ENCODE measurements at regions not wholly inside any gene's neighbourhood (a gene's known extent, or its start where the extent isn't known, plus 50 kb on each side); places are given as distances from the start of the nearest gene placed in this dataset.

DNA sequence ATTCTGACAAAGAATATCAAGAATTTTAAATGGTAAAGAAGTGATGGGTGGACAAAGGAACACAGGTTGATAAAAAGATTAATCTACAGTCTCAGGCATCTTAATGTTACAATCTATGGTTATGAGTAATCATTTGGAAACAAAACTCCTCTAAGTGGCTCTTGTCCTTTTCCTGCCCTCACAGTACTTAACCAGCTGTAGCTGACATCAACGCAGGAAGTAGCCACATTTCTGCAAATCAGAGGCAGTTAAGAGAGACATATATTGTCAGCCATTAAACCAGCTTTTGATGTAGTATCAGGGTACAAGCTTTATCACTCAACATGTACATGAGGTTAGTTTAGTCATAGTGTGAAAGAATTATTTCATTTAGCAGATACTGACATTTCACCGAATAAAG lies 244.6 kb downstream of the NR4A2 start:
- peak; percentile 22 for DNase-seq (ENCODE audit: low read depth)

DNA sequence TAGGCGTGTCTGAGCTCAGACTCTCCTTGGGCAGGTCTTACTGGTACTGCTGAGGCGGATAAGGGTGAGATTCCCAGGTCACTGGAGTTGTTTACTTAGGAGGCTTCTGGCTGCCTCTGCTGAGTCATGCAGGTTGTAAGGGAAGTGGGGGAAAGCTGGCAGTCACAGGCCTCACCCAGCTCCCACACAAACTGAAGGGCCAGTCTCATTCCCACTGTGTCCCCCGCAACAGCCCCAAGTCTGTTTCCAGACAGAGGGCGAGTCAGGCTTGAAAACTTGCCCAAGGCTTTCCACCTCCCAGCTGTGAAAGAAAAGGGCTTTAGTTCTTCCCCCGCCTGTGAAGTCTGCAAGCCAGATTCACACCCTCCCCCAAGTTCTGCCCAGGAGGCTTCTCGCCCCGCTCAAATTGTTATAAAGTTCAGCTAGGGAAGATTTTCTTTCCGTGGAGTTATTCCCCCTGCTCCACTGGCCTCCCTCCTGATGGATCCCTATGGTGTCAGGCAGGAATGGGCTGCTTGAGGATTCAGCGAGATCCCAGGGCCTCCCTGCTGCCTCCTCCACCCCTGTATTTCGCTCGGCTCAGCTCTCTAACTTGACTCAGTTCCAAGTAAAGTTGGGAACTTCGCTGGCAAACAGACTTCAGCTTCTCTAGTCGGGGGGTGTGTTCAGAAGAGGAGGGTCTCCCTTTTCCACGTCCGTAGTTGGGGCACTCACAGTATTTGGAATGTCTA lies 248.6 kb downstream of the NR4A2 start:
- no peak for DNase-seq (ENCODE audit: low read depth)

- no peak for DNase-seq (ENCODE audit: low read depth)
Measured at GRCh38 chr2:156079845-156080244, 252.7 kb downstream of the NR4A2 start.

DNA sequence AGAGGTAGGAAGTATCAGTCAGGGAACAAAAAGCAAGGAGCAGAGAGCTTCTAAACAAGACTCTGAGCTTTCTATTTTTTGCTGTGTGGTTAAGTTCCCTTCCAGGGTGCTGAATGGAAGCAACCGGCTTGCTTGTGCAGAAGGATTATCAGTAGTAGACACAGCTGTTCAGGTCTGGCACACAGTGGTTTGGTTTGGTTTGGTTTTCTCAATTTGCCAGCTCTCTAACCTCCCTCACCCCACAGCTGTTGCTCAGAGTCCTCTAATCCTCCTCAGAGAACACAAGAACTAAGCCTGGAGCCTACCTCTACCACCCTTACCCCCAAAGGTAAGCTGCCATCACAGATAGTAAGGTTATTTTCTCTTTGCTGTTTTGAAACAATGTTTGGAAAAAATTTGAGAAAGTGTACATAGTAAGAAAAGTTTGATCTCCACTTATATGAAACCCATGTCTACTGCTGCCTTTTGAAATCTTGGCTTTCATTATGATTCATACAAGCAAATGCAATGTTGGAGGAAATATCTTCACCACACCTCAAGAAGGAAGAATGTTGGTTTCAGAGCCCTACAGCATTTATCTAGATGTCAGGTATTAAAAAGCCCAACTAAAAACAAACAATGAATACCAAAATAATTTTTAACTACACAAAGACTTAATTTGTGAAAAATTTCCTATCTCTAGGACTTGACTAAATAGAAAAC lies 255.3 kb downstream of the NR4A2 start:
- DNase-seq (ENCODE audit: low read depth): no peak

GRCh38 chr2:156065912-156066311 lies 266.6 kb downstream of the NR4A2 start:
- no peak for DNase-seq (ENCODE audit: low read depth)

DNA sequence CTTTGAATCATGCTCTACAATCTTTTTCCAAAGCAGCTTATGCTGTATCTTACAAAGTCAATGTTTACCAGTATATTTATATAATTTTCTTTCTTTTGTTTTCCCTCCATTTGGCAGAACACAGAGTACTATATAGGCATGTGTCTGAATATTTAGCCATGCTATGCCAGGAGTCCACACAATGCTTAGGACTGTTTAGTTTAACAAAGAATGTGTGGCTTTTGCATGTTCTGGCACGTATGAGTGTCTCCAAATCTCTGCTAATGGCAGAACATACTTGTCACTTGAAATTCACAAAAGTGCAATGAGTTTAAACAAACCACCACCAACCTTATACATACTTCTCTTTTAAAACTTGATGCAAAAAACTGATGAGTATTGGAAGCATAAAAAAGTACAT lies 268.0 kb downstream of the NR4A2 start:
- DNase-seq (ENCODE audit: low read depth): no peak

- no peak for DNase-seq (ENCODE audit: low read depth)
Measured at GRCh38 chr2:156057647-156058046, 274.9 kb downstream of the NR4A2 start.

DNA sequence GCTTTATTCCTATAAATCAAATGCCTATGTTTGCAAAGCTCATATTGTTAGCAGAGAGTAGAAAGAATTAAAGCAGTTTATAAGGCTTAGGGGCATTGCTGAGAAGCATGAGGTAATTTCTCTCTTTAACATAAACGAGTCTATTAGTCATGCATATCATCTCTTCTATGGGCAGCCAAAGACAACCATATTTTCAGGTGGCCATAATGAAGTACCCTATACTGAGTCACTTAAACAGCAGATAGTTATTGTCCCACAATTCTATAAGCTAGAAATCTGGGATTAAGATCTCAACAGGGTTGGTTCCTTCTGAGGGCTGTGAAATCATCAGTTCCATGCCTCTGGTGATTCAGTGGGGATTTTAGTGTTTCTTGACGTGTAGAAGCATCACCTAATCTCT lies 277.5 kb downstream of the NR4A2 start:
- DNase-seq (ENCODE audit: low read depth): no peak

DNA sequence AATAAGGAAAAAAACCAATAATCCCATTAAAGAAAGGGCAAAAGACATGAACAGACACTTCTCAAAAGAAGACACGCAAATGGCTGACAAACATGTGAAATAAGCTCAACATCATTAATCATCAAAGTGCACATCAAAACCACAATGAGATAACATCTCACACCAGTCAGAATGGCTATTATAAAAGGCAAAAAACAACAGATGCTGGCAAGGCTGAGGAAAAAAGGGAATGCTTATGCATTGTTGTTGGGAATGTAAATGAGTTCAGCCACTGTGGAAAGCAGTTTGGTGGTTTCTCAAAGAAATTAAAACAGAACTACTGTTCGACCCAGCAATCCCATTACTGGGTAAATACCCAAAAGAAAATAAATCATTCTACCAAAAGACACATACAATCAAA lies 285.6 kb downstream of the NR4A2 start:
- DNase-seq (ENCODE audit: low read depth): no peak

DNA sequence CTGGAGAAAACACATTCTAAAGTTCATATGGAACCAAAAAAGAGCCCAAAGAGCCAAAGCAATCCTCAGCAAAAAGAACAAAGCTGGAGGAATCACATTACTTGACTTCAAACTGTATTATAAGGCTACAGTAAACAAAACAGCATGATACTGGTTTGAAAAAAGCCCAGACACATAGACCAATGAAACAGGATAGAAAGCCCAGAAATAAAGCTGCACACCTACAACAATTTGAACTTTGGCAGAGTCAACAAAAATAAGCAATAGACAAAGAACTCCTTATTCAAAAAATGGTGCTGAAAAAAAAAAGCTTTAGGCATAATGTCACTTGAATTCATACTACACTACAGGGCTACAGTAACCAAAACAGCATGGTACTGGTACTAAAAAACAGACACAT lies 289.6 kb downstream of the NR4A2 start:
- no peak for DNase-seq (ENCODE audit: low read depth)

DNA sequence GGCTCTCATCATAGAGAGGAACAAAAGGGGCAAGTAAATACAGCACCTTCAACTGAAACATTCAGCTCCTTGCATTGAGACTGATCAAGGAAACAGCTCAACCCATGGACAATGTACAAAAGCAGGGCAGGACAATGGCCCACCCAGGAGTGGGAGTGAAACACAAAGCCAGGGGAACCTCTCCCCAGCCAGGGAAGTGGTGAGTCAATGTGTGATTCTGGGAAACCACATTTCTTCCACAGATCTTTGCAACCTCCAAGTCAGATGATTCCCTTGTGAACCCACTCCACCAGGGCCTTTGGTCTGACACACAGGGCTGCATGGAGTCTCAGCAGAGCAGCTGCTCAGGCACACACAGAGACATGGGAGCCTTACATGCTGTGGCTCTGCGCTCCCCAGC lies 294.5 kb downstream of the NR4A2 start:
- DNase-seq (ENCODE audit: low read depth): no peak

DNA sequence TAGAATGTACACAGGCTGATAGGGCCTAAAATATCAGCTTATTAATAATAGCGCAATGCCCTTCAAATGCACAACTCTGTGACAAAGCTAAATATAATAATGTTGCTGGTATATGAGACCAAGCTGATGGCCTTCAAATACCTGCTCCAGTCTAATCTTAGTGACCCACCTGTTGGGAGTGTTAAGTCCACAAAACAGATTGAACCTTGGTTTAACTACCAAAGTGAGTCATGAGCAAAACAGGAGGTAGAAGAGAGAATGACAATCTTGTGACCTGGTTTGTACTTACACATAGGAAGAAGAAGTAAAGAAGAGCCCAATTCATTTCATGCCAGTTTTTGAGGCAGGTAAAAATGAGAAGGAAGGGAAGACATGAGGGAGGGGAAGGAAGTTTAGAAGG lies 295.0 kb downstream of the NR4A2 start:
- no peak for DNase-seq (ENCODE audit: low read depth)

DNA sequence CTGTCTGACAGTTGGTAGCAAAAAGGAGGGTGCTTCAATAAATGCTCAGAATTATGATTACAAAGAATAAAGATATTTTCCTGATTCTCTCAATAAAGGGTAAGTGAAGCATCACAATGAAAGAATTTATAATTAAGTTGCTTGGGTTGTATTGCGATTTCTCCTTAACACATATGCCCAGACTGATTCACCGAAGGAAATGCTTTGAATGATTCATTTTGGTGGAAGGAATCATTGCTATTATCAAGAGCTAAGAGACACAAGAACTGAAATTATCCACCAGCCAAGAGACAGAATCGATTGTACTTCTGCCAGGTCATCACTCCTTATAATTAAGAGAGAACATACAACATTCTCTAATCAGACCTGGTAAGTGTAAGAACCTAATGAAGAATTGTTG lies 301.4 kb downstream of the NR4A2 start:
- peak; percentile 11 for DNase-seq (ENCODE audit: low read depth)

- no peak for DNase-seq (ENCODE audit: low read depth)
Measured at GRCh38 chr2:156023229-156023869, 309.2 kb downstream of the NR4A2 start.

DNA sequence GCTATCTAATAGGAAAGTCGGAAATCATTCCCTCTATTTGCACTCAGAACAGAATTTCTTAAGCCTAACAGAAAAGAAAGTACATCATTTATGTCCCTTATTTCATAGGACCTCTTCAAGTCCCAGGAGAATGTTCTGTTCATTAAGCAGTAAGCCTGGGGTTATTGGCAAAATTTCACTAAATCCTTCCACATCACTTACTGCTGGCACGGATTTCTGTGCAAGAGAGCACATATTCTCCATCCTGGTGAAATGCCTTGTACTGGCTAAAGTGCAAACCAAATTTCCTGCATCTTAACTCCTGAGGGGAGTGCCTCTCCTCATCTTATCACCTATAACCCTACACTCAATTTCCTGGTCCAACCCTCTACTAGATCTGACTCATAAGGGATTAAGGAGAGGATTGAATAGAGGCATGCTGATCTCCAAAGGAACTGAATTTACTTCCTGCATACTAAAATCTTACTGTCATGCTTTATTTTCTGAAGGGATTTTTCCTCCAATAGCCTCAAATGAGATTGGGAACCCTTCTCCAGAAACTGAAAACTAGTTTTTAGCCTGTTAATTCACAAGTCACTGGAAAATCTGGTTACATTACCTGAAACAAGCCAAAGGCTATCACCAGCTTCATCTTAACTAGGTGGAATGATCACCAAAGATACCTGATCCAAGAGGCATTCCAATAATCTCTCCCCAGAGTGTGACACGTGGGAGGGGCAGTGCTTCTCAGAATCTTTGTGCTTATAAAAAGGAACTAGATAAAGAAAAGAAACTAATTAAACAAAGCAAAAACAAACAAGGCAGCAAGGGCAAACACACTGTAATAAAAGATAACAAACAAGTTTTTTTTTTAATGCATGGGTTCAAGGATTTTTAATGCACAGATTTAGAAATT lies 311.1 kb downstream of the NR4A2 start:
- DNase-seq (ENCODE audit: low read depth): peak; percentile 4

DNA sequence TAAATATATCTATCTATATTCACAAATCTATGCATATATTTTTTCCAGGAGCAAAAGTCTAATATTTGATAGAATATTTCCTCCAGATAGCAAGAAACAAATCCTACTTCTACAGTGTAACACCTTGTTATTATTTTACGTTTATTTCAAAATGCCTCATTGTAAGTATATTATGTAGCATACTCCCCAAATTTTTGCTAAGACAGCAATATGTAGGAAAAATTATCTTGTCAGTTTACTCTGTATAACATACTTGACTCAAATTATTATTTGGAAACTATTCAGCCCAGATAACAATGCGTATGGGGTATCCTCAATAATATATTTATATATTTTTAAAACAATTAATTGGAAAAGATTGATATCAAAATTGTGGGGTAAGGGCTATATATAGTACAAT lies 313.2 kb downstream of the NR4A2 start:
- no peak for DNase-seq (ENCODE audit: low read depth)

DNA sequence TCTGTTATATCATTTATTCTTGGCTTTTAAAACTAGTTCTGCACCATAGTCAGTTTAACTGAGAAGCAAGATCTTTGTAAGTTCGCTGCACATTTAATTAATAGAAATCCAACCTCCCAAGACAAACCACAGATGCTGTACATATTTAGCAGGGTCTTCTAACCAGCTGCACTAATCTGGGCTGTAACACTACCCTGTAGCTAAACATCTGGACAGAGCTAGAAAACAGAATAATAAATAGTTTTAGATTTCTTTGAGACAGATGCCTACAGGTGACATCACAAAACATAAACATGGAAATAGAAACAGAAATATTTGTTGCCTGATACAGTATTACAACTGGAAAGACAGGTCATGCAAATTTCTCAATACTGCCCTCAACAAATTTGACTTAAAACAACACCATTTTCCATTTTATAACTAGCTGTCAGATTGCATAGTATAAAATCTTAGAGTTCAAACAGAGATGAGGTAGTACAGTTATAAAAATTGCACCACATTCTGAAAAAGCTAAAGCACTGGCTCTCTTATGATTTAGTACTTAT lies 315.1 kb downstream of the NR4A2 start:
- no peak for DNase-seq (ENCODE audit: low read depth)

DNA sequence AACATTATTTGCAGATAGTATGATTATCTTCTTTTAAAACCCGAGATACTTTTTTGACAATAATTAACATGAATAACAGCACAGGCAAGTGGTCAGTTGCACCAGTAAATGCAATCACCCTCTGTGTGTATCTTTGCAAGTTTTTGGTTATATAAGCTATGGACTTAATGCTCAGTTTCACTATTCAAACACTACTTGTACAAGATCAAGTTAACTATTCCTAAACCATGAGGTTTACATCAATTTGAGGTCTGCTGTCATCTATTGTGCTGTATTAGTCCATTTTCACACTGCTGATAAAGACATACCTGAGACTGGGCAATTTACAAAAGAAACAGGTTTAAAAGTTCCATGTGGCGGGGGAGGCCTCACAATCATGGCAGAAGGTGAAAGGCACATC lies 323.2 kb downstream of the NR4A2 start:
- DNase-seq (ENCODE audit: low read depth): no peak

GRCh38 chr2:156006721-156007618 lies 325.6 kb downstream of the NR4A2 start:
- no peak for DNase-seq (ENCODE audit: low read depth)

DNA sequence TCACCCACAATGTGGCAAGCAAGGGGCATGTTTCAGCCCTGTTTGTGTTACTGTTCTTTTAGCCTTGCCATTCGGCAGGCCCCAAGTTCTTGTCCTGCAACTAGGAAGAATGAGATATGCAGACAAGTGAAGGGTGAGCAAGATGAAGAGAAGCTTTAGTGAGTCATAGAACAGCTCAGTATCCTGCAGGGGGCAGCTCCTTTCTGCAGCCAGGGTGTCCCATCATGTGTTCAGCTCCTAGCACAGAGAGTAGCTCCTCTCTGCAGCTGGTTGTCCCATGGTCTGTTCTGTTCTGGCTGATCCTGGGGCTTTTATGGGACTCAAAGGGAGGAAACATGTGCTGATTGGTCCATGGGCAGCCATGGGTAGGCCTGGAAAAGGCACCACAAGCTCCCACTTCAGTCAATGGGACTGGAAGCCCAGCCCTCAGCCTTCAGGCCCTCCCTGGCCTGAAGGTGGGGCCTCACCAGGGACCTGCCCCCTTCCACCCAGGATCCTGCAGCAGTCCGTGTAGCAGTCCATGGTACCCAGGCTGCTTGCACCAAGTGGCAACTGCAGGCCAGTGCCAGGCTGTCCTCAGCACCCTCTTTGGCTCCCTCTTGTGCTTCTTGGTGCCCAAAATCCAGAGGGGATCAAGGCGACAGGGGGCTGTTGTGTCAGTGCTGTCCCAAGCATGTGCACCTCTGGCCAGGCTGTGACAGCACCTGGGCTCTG lies 326.4 kb downstream of the NR4A2 start:
- DNase-seq (ENCODE audit: low read depth): no peak
